ENCODE measurements at regions not wholly inside any gene's neighbourhood (a gene's known extent, or its start where the extent isn't known, plus 50 kb on each side); places are given as distances from the start of the nearest gene placed in this dataset.

DNA sequence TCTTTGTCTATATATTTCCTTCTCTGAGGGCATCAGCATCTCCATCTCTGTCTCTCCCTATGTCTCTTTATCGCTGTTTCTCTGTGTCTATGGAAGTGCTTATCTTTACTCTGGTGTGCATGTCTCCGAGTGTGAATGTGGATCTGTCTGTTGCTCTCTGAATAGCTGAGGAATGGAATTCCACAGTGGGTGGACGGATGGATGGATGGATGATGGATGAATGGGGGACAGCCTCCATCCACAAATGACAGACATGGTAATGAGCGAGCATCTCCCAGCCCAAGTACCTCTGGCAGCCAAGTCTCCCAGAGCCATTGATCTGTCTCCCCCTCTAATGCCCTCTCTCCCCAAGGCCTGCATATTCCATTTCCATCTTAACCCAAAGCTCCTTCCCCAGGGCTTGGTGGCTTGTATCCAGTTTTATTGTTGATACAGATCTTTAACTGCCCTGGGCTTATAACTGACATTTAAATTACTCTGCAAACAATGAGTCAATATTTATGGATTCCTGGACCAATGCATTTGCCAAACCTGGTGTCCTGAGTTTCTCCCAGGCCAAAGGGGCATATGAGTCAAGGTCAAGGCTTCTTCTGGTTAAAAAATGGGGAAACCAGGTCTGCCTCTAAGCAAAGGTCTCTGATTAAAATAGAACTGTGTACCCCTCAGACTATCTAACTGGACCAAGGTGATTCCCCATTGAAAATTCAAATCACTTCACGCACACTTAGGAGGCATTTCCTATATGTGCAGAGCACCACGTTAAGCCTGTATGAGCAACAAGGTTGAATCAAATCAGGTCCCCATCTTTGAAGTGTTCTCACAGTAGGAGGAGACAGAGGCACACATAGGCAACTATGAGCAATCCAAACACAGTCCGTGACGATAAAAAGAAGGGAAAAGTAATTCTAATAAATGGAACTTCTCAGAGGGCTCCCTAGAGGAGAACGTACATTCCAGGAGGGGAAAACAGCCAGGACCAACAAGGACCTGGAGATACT is 109.9 kb downstream of the TLE3 start:
- DNase-seq (ENCODE audit: low read depth), result no peak

DNA sequence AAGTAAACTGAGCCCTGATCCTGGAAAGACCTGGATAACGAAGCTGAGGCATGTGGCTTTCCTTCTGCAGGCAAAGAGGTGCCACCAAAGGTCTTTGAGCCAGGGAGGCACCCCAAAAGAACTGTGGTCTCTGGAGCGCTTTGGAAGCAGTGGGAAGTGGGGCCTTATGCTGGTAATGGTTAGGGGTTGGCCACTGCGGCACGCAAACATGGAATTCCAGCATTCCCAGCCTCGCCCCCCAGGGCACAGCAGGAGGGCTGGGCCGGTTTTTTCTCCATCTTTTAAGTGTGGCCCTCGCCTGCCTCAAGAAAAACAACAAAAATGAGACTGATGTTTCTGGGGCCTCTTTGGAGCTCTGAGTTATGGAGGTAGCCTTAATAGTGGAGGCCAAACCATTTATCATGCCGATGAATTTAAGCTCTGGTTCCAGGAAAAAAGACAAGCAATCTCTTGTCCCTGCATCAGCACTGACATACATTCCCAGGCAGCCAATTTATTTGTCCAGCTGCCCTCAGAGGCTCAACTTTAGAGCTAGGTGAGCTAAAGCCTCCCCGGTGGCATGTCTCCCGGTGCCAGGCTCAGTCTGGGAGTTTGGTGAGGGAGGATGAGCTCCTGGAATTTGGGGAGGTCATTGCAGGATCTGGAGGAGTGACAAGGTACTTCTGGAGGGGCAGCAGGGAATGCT is 109.0 kb downstream of the TLE3 start:
- DNase-seq (ENCODE audit: low read depth), result no peak

DNA sequence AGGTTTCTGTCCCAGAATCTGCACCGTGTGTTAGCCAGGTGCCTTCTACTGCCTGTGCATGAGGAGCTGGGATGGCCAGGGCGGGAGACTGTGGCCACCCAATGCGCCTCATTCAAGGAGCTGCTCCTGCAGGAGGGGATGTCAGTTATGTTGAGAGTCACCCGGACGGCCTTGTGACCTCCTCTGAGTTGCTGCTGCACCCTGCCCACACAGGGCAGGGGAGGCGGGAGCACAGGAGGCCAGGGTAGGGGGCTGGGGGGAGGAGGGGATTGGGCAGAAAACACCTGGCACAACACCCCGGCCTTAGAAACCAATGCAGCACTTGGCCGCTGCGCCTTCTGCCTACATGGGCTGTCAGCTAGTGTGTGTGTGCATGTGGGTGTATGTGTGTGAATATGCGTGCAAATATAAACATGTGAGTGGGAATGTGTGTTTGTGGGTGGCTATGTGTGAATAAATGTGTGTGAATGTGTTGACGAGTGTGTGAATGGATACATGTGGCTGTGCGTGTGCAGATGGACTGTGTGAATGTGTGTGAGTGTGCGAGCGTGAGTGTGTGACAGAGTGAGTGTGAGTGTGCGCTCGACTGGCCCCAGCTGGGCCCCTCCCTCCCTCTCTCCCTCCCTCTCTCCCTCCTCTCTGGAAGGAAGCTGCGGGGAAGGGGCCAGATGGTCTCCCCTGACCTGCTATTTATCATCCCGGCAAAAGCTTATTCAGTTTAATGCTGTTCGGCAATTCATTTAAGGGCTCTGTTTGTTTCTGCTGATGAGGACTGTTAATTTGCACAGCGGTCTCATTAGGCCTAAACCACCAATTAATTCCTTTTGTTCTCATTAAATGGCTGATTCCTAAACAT is 106.9 kb downstream of the TLE3 start:
- no peak for DNase-seq (ENCODE audit: low read depth)

DNA sequence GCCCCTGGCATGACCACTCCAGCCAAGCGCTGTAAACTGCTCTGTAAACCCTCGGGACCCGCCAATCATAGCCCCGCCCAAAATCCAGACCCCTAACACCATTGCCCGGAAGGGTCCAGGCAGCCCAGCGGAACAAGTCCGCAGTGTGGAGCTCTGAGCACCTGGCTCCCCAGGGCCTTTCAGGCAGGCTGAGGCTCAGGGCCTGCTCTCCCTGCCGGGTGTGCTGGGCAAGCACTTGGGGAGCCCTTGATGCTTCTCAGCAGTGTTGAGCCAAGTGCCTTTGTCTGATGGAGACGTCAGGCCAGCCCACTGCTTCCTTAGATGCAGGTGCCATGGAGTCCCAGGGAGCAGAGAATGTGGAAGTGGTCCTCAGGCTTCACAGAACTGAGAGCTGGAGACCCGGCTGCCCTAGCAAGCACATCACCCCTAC is 106.2 kb downstream of the TLE3 start:
- DNase-seq (ENCODE audit: low read depth), result no peak

DNA sequence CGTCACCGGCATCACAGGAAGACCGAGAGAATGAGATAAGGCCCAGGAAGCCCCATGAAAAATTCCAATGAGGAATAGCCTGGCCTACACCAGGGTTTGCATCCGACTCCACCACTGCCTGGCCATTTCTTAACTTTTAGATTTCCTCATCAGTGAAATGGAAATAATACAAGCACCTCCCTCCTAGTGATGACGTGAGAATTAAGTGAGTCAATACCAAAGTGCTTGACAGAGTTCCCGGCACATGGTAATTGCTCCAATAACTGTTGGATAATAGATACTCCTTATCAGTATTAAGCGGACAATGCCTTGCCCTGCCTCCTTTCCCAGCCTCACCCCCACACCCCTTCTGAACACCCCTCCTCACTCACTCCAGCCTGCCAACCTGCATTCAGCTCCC is 105.4 kb downstream of the TLE3 start:
- no peak for DNase-seq (ENCODE audit: low read depth)

DNA sequence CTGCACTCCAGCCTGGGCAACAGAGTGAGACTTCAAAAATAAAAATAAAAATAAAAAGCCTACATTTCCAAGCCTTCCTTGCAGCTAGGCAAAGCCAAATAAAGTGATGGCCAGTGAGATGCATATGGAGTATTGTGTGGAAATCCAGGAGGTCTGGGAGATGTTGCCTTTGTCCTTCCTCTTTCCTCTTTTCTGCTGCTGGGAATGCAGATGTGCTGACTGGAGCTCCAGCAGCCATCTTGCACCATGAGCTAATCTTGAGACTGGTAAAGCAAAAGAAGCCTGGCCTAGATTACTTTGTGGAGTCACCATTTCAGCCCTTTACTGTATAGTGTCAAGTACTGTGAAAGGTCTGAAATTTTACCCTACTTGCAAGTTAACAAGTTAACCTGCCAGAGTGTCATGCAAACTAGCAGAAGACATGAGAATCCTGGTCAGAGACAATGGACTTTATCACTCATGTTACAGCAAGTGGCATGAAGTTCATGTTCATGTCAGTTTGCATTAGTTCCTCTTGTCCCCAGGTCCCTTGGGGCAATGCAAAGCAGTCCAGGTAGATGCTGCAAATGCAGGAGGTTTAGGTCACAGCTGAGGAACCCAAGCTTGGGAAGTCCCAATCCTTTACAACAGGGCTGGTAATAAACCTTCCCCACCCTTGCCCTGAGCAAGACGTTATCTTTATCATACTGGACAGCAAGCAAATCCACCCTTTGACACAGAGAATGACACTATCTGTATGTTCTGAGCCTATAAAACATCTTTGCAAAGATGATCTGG is 103.1 kb downstream of the TLE3 start:
- no peak for DNase-seq (ENCODE audit: low read depth)

DNA sequence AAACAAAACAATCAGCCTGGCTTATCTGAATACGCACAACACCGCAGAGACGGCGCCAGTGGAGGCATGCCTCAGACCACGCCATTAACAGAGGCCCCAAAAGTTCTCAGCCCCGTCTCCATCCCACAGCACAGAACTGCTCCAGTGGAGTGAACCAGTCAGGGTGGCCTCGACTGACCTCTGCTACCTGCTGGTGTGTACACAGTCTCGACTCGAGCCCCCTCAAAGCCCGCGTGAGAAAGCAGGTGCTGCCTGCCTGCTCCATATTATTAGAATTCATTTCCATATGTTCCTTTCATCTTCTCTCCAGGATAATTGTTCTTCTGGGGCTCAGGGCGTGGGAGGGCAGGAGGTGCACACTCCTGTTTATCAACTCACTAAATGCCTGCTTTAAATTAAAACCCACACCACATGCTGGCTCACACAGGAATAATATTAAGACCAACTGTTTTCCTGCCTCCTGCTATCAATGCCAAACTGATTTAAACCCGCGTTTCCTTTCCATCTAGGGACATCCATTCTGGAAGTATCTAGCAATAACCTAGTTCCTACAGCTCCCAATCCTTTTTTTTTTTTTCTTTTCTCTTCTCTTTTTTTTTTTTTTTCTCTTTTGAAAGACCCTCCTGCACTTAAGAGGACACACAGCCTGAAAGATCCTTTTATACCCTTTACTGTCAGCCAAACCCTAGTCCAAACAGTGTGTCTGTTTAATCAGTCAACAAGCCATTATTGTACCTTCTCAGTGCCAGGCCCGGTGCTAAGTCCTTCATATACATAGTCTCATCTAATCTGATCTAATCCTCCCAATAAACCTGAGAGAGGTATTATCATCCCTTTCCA is 101.2 kb downstream of the TLE3 start:
- DNase-seq (ENCODE audit: low read depth), result no peak

DNA sequence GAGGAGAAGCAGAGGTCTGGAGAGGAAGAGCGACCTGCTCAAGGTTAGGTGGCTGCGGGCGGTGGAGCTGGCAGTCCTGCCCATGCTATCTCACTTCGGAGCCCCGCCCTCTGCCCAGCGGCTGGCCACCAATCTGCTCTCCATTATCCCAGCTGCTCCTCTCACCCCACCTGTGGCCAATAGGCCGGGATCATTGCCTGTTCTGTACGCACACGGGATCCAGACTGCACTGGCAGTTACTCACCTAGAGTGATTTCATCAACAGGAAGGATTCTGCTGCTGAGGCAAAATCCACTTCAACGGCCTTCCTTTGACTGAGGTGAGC is 100.6 kb downstream of the TLE3 start:
- DNase-seq (ENCODE audit: low read depth), result no peak

All from CMK (cell line).